NCI-H345 (cell line): ENCODE measurements at regions not wholly inside any gene's neighbourhood (a gene's known extent, or its start where the extent isn't known, plus 50 kb on each side); places are given as distances from the start of the nearest gene placed in this dataset.

Experiments used
- DNase-seq: peaks from one replicate; lab custom pipeline; 2025; lab: John Stamatoyannopoulos, UW

GRCh38 chr6:19037607-19038006, 650.5 kb downstream of the RNF144B start:
- no peak for DNase-seq

GRCh38 chr6:19039287-19039686, 652.1 kb downstream of the RNF144B start:
- DNase-seq = no peak

- DNase-seq = no peak
Measured at GRCh38 chr6:19041906-19042305, 654.8 kb downstream of the RNF144B start.

- no peak for DNase-seq
Measured at GRCh38 chr6:19042420-19042819, 655.3 kb downstream of the RNF144B start.

- no peak for DNase-seq
Measured at GRCh38 chr6:19050765-19051164, 663.6 kb downstream of the RNF144B start.

GRCh38 chr6:19052219-19052618, 665.1 kb downstream of the RNF144B start:
- DNase-seq = no peak

- no peak for DNase-seq
Measured at GRCh38 chr6:19059102-19059501, 672.0 kb downstream of the RNF144B start.

- no peak for DNase-seq
Measured at GRCh38 chr6:19067165-19067564, 680.0 kb downstream of the RNF144B start.

- DNase-seq = no peak
Measured at GRCh38 chr6:19070520-19070919, 683.4 kb downstream of the RNF144B start.

- DNase-seq = no peak
Measured at GRCh38 chr6:19083801-19084200, 696.7 kb downstream of the RNF144B start.

GRCh38 chr6:19086480-19086879, 699.3 kb downstream of the RNF144B start:
- DNase-seq = no peak

- no peak for DNase-seq
Measured at GRCh38 chr6:19087296-19087695, 700.1 kb downstream of the RNF144B start.

- no peak for DNase-seq
Measured at GRCh38 chr6:19087897-19088296, 700.7 kb downstream of the RNF144B start.

- no peak for DNase-seq
Measured at GRCh38 chr6:19100752-19101151, 713.6 kb downstream of the RNF144B start.

GRCh38 chr6:19102936-19103335, 715.8 kb downstream of the RNF144B start:
- no peak for DNase-seq

- DNase-seq = no peak
Measured at GRCh38 chr6:19107468-19107867, 720.3 kb downstream of the RNF144B start.

GRCh38 chr6:19121521-19121920, 715.6 kb upstream of the ID4 start:
- no peak for DNase-seq

- DNase-seq = no peak
Measured at GRCh38 chr6:19127081-19127480, 710.1 kb upstream of the ID4 start.

- no peak for DNase-seq
Measured at GRCh38 chr6:19128701-19129100, 708.5 kb upstream of the ID4 start.

- no peak for DNase-seq
Measured at GRCh38 chr6:19135706-19136105, 701.5 kb upstream of the ID4 start.

- DNase-seq = no peak
Measured at GRCh38 chr6:19137505-19137904, 699.7 kb upstream of the ID4 start.

GRCh38 chr6:19142275-19142674, 694.9 kb upstream of the ID4 start:
- DNase-seq = no peak

- DNase-seq = no peak
Measured at GRCh38 chr6:19150307-19150706, 686.9 kb upstream of the ID4 start.

GRCh38 chr6:19153270-19153980, 683.7 kb upstream of the ID4 start:
- no peak for DNase-seq

GRCh38 chr6:19153981-19154295, 683.2 kb upstream of the ID4 start:
- no peak for DNase-seq
